Motor neuron (in vitro differentiated cells): ENCODE measurements at regions not wholly inside any gene's neighbourhood (a gene's known extent, or its start where the extent isn't known, plus 50 kb on each side); places are given as distances from the start of the nearest gene placed in this dataset.

Experiments used
- ATAC-seq, 8 experiments: fragments of 200-7000 bp; cut with Tn5 transposase; replicated peaks in 6 of 8; 2 replicates each; pipeline ENCODE4 v1.8.0; 2021; ENCODE audit warnings: mild to moderate bottlenecking in 8 of 8, moderate library complexity in 8 of 8
- H3K27ac ChIP-seq, 2 donors: fragments of 250-450 bp; sonication (Bioruptor Pico); 2 replicates each; pipeline ENCODE4 v1.9.0; 2021; ENCODE audit warnings: antibody characterized with exemption in 2 of 2, mild to moderate bottlenecking in 2 of 2, moderate library complexity in 1 of 2
- H3K4me1 ChIP-seq, 2 donors: fragments of 250-450 bp; sonication (Bioruptor Pico); replicated peaks in 1 of 2; 2 replicates each; pipeline ENCODE4 v1.6.1; 2021; ENCODE audit warnings: antibody characterized with exemption in 2 of 2, mild to moderate bottlenecking in 2 of 2, moderate library complexity in 1 of 2
- H3K4me3 ChIP-seq, 5 donors: fragments of 250-450 bp; sonication (Bioruptor Pico); 2 replicates each; pipeline ENCODE4 v1.9.0; 2021; ENCODE audit warnings: antibody characterized with exemption in 5 of 5, mild to moderate bottlenecking in 5 of 5, moderate library complexity in 4 of 5
- WGBS, 10 experiments: fragments of 450-650 bp; shearing (Covaris generic); methylation state at CpG; one replicate each; pipeline ENCODE4 v1.0.0; 2022; 5-methylcytosine and 5-hydroxymethylcytosine counted together
- in situ Hi-C, 9 experiments: fragments of 400-800 bp; cut with MboI; loops; one replicate each; pipeline ENCODE4 v1.15.0; 2021; ENCODE audit warnings: low sequenced_read_pairs in 9 of 9, low pct_unique_long_range_greater_than_20kb in 2 of 9; ENCODE audit not compliant: unreplicated experiment in 9 of 9

GRCh38 chr9:108158236-108158995 lies 668.8 kb upstream of the KLF4 start:
- in situ Hi-C loops, result no loop called here
- Histone ChIP-seq H3K27ac (no peak overlapping the region), H3K4me1 (no peaks in the 10 kb centered on the region), H3K4me3 (no peak overlapping the region)
- 82 to 100% (median 100%) methylated on average over 1 to 4 of the region's 4 CpGs for WGBS, 10 experiments
- no peak for ATAC-seq

GRCh38 chr9:108156270-108156998 lies 666.9 kb upstream of the KLF4 start:
- no peak overlapping the region for H3K27ac ChIP-seq
- ATAC-seq, result peak in 3 of 8 experiments; percentile 59 to 99 (median 98)
- no peak overlapping the region for H3K4me3 ChIP-seq
- H3K4me1 ChIP-seq, result no peaks in the 10 kb centered on the region
- in situ Hi-C loops, result no loop called here
- 40 to 100% (median 71%) methylated on average over 1 to 5 of the region's 5 CpGs for whole genome bisulfite sequencing, 10 experiments

DNA sequence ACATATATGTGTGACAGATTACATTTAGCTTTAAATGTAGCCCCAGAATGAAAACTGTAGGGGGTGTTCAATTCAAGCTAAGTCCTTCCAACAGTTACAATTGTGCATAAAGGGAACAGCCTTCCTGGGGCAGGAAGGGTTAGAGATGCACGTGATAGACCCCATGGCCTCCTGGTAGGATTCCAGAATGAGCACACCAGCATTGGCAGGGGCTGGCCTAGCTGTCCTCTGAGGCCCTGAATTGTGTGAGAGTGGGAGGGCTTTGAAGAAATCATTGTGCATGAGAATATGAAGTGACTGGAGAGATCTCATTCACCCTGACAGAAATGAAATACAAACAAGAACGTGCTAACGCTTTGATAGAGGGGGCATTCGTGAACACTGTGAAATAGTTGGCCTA lies 663.8 kb upstream of the KLF4 start:
- Histone ChIP-seq H3K4me3 (no peak overlapping the region), H3K27ac (no peak overlapping the region), H3K4me1 (no peaks in the 10 kb centered on the region)
- in situ Hi-C loops, result no loop called here
- no peak for ATAC-seq
- 40 to 100% (median 89%) methylated on average over 1 to 3 of the region's 4 CpGs; no CpG with 5 or more reads in 2 of the 10 experiments for WGBS, 10 experiments

DNA sequence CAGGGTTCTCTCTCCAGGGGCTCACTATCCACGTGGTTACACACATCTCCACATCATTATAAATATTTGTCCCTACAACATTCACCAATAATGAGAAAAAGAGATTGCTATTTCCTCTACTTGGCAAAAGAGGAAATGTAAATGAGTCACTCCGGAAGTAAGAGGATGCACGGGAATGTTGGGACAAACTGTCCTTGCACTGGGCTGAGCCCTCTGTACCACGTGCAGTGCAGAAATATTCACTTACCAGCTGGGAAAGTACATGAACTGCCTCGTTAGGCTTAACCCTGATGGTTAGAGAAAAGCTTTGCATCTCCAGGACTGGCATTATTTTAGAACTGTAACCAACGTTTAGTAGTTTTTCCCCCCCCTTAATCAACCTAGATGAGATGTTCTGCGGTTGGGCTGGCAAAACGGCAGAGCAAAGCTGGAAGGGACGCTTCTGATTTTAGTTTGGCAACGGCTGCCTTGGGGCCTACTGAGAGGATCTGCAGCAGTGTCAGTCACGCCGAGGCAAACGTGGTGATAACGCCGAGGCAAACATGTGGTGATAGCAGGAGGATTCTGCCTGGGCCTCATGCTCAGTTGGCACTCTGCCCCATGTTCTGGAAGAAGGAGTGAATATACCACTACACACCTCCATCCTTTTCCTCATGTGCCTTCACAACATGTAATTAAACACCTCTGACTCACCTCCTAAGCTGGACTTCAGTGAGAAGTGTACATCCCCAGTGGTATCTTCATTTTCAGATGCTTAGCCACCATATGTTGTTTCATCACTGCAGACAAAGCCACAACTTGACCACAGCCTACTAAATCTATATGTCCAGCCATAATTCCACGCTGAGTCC lies 661.4 kb upstream of the KLF4 start:
- peak in 2 of 8 experiments; percentile 73 to 79 for ATAC-seq
- Histone ChIP-seq H3K27ac (no peak overlapping the region), H3K4me1 (no peaks in the 10 kb centered on the region), H3K4me3 (no peak overlapping the region)
- WGBS, 10 experiments, result 20 to 90% (median 59%) methylated on average over 2 to 11 of the region's 16 CpGs; no CpG with 5 or more reads in 1 of the 10 experiments
- in situ Hi-C loops, result no loop called here

- no peak overlapping the region for H3K27ac ChIP-seq
- no peak overlapping the region for H3K4me3 ChIP-seq
- ATAC-seq, result peak in 1 of 8 experiments; percentile 39
- in situ Hi-C loops, result no loop called here
- H3K4me1 ChIP-seq, result no peaks in the 10 kb centered on the region
- 63 to 100% (median 84%) methylated on average over 3 to 4 of the region's 4 CpGs; no CpG with 5 or more reads in 1 of the 10 experiments for WGBS, 10 experiments
Measured at GRCh38 chr9:108149326-108149725, 659.8 kb upstream of the KLF4 start.

GRCh38 chr9:108142504-108143201 lies 653.1 kb upstream of the KLF4 start:
- Histone ChIP-seq H3K4me1 (peaks cover 0 to 8% of the 10 kb centered on the region in 2 donors), H3K4me3 (no peak overlapping the region), H3K27ac (no peak overlapping the region)
- in situ Hi-C loops, result no loop called here
- ATAC-seq, result peak; percentile 71 to 97 (median 95)
- 0 to 63% (median 38%) methylated on average over 1 to 9 of the region's 10 CpGs; no CpG with 5 or more reads in 4 of the 10 experiments for WGBS, 10 experiments

- 27 to 80% (median 57%) methylated on average over 1 to 2 of the region's 2 CpGs; no CpG with 5 or more reads in 6 of the 10 experiments for WGBS, 10 experiments
- in situ Hi-C loops, result no loop called here
- Histone ChIP-seq H3K4me3 (no peak overlapping the region), H3K4me1 (peaks cover 0 to 8% of the 10 kb centered on the region in 2 donors), H3K27ac (no peak overlapping the region)
- peak in 5 of 8 experiments; percentile 10 to 49 (median 34) for ATAC-seq
Measured at GRCh38 chr9:108142142-108142503, 652.6 kb upstream of the KLF4 start.

GRCh38 chr9:108139900-108140299 lies 650.3 kb upstream of the KLF4 start:
- ATAC-seq, result no peak
- H3K4me1 ChIP-seq, result peaks cover 0 to 8% of the 10 kb centered on the region in 2 donors
- WGBS, 10 experiments, result 69 to 100% (median 86%) methylated on average over 1 to 2 of the region's 2 CpGs; no CpG with 5 or more reads in 2 of the 10 experiments
- in situ Hi-C loops, result no loop called here
- H3K27ac ChIP-seq, result no peak overlapping the region
- no peak overlapping the region for H3K4me3 ChIP-seq

DNA sequence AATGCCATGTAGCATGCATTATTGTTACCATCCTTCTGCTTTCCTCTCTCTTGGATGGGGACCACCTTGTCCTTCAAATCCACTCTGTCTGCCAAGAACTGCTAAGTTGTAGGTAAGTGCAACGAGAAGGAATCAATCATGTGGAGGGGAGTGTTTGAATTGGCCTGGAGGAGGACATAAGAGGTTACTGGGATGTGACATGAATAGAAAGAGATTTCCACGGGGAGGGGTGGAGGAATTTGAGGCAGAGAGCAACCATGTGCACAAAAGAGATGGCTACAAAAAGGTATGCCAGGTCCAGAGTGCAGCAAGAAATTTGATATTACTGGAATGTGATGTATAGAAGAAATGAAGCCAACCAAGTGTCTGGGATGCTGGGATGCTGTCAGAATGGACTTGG lies 648.9 kb upstream of the KLF4 start:
- Histone ChIP-seq H3K4me1 (peaks cover 0 to 8% of the 10 kb centered on the region in 2 donors), H3K27ac (no peak overlapping the region), H3K4me3 (no peak overlapping the region)
- WGBS, 10 experiments, result 0 to 100% (median 60%) methylated on average over 1 to 2 of the region's 2 CpGs; no CpG with 5 or more reads in 2 of the 10 experiments
- in situ Hi-C loops, result no loop called here
- ATAC-seq, result no peak

- Histone ChIP-seq H3K4me1 (no peaks in the 10 kb centered on the region), H3K27ac (no peak overlapping the region), H3K4me3 (no peak overlapping the region)
- no peak for ATAC-seq
- 8 to 100% (median 70%) methylated on average over 1 of the region's 1 CpG; no CpG with 5 or more reads in 3 of the 10 experiments for WGBS, 10 experiments
- in situ Hi-C loops, result no loop called here
Measured at GRCh38 chr9:108136656-108137055, 647.1 kb upstream of the KLF4 start.

DNA sequence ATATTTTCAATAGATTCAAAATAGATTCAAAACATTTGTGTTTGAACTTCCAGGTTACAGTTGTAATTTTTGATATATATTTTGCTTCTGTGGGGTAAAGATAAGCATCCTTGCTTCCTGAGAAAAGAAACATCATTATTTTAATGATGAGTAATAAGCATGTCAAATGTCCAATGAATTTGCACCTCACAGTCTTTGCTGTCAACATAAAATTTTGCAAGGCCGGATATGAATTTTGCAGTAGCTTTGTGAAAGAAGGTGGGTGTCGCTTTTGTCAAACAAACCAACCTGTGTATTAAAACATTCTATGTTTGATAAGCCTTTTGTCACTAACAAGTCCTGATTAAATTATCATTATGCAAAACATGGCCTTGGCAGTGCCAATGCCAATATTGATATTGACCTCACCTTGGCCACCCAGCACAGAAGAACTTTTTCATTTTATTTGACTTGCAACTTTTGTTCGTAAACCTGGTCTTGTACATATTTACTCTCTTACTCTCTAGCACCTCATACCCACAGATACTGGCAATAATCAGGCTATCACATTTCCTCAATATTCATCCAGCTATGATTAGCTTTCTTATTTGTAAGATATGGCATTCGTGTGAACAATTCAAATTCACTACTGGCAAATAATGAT lies 645.0 kb upstream of the KLF4 start:
- no peaks in the 10 kb centered on the region for H3K4me1 ChIP-seq
- no peak overlapping the region for H3K27ac ChIP-seq
- WGBS, 10 experiments, result 66 to 100% (median 86%) methylated on average over 1 to 4 of the region's 4 CpGs
- in situ Hi-C loops, result no loop called here
- ATAC-seq, result no peak
- no peak overlapping the region for H3K4me3 ChIP-seq

DNA sequence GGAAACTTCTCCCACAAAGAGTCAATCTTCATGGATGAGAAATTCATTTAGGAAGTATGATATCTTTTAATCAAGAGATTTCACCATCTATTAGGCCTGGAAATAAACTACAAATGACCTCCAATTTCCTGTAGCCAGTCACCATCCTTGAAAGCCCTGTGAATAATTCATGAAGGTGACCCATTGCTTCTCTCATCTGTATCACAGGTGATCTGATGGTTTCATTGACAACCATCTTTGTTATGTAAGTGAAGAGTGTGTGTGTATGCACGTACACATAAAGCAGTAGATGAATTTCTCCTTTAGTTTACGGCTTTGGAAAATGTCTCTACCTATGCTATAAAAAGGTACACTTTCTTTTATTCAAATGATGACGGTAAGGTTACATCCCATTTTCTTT lies 644.1 kb upstream of the KLF4 start:
- Histone ChIP-seq H3K27ac (no peak overlapping the region), H3K4me3 (no peak overlapping the region), H3K4me1 (no peaks in the 10 kb centered on the region)
- WGBS, 10 experiments, result 25 to 76% (median 53%) methylated on average over 1 to 3 of the region's 3 CpGs; no CpG with 5 or more reads in 1 of the 10 experiments
- in situ Hi-C loops, result no loop called here
- no peak for ATAC-seq
